ENCODE measurements at regions not wholly inside any gene's neighbourhood (a gene's known extent, or its start where the extent isn't known, plus 50 kb on each side); places are given as distances from the start of the nearest gene placed in this dataset.
"Not testable (repeated sequence)": the region's sequence is repeated elsewhere in the genome, so short reads cannot be mapped to it uniquely, and the experiment has no call there.

GRCh38 chr16:5207862-5208498, 110.4 kb upstream of the EEF2KMT start:
- POLR2A ChIA-PET; H3K27me3 ChIP-seq (ENCODE audit: insufficient read depth, low read length, poor library complexity, severe bottlenecking); H3K9me3 Mint-ChIP-seq; H3K36me3 ChIP-seq (ENCODE audit: insufficient read depth, low read length); CTCF ChIA-PET; DNase-seq; H3K4me1 Mint-ChIP-seq; H3K27ac Mint-ChIP-seq; H3K27ac ChIP-seq (ENCODE audit: low read depth, low read length); H3K36me3 Mint-ChIP-seq; H3K4me3 Mint-ChIP-seq; H3K9me3 ChIP-seq (ENCODE audit: low read length); H3K4me3 ChIP-seq (ENCODE audit: low read length); H3K4me1 ChIP-seq (ENCODE audit: insufficient read depth, low read length): not testable (repeated sequence)
- peaks cover 2 to 14% of the 10 kb centered on the region in 2 donors for H3K27me3 Mint-ChIP-seq

GRCh38 chr16:5207001-5207523, 109.5 kb upstream of the EEF2KMT start:
- H3K4me1 Mint-ChIP-seq = no peaks in the 10 kb centered on the region
- DNase-seq = no peak
- Histone ChIP-seq H3K4me3 (ENCODE audit: low read length) (no peak overlapping the region), H3K4me1 (ENCODE audit: insufficient read depth, low read length) (no peaks in the 10 kb centered on the region), H3K36me3 (ENCODE audit: insufficient read depth, low read length) (no peaks in the 10 kb centered on the region), H3K27me3 (ENCODE audit: insufficient read depth, low read length, poor library complexity, severe bottlenecking) (no peaks in the 10 kb centered on the region), H3K9me3 (ENCODE audit: low read length) (no peaks in the 10 kb centered on the region), H3K27ac (ENCODE audit: low read depth, low read length) (no peak overlapping the region)
- H3K27me3 Mint-ChIP-seq = peaks cover 0 to 10% of the 10 kb centered on the region in 2 donors
- H3K27ac Mint-ChIP-seq = no peak overlapping the region
- H3K36me3 Mint-ChIP-seq = no peaks in the 10 kb centered on the region
- POLR2A ChIA-PET = no interaction called here
- no peaks in the 10 kb centered on the region for H3K9me3 Mint-ChIP-seq
- CTCF ChIA-PET = no interaction called here
- no peak overlapping the region for H3K4me3 Mint-ChIP-seq

- Mint-ChIP-seq H3K4me1 (no peaks in the 10 kb centered on the region), H3K27me3 (peaks cover 0 to 4% of the 10 kb centered on the region in 2 donors), H3K9me3 (no peaks in the 10 kb centered on the region), H3K4me3 (no peak overlapping the region), H3K36me3 (no peaks in the 10 kb centered on the region), H3K27ac (no peak overlapping the region)
- H3K27ac ChIP-seq (ENCODE audit: low read depth, low read length) = no peak overlapping the region
- CTCF ChIA-PET = no interaction called here
- POLR2A ChIA-PET = no interaction called here
- no peaks in the 10 kb centered on the region for H3K4me1 ChIP-seq (ENCODE audit: insufficient read depth, low read length)
- H3K4me3 ChIP-seq (ENCODE audit: low read length) = no peak overlapping the region
- no peak for DNase-seq
- H3K9me3 ChIP-seq (ENCODE audit: low read length) = no peaks in the 10 kb centered on the region
- H3K36me3 ChIP-seq (ENCODE audit: insufficient read depth, low read length) = no peaks in the 10 kb centered on the region
- H3K27me3 ChIP-seq (ENCODE audit: insufficient read depth, low read length, poor library complexity, severe bottlenecking) = no peaks in the 10 kb centered on the region
Measured at GRCh38 chr16:5206331-5206990, 108.9 kb upstream of the EEF2KMT start.

GRCh38 chr16:5205361-5206040, 107.9 kb upstream of the EEF2KMT start:
- H3K4me3 ChIP-seq (ENCODE audit: low read length) = no peak overlapping the region
- ChIA-PET POLR2A (no interaction called here), CTCF (no interaction called here)
- DNase-seq = no peak
- Mint-ChIP-seq H3K9me3 (no peaks in the 10 kb centered on the region), H3K4me3 (no peak overlapping the region), H3K4me1 (no peaks in the 10 kb centered on the region), H3K36me3 (no peaks in the 10 kb centered on the region), H3K27me3 (peaks cover 0 to 3% of the 10 kb centered on the region in 2 donors), H3K27ac (no peak overlapping the region)
- no peak overlapping the region for H3K27ac ChIP-seq (ENCODE audit: low read depth, low read length)
- no peaks in the 10 kb centered on the region for H3K27me3 ChIP-seq (ENCODE audit: insufficient read depth, low read length, poor library complexity, severe bottlenecking)
- H3K4me1 ChIP-seq (ENCODE audit: insufficient read depth, low read length) = no peaks in the 10 kb centered on the region
- no peaks in the 10 kb centered on the region for H3K9me3 ChIP-seq (ENCODE audit: low read length)
- no peaks in the 10 kb centered on the region for H3K36me3 ChIP-seq (ENCODE audit: insufficient read depth, low read length)

GRCh38 chr16:5203675-5204074, 106.1 kb upstream of the EEF2KMT start:
- POLR2A ChIA-PET; H3K9me3 ChIP-seq (ENCODE audit: low read length); H3K4me3 ChIP-seq (ENCODE audit: low read length); H3K4me1 ChIP-seq (ENCODE audit: insufficient read depth, low read length); H3K27ac Mint-ChIP-seq; CTCF ChIA-PET; H3K36me3 ChIP-seq (ENCODE audit: insufficient read depth, low read length); H3K27me3 Mint-ChIP-seq; H3K27ac ChIP-seq (ENCODE audit: low read depth, low read length); H3K27me3 ChIP-seq (ENCODE audit: insufficient read depth, low read length, poor library complexity, severe bottlenecking); H3K36me3 Mint-ChIP-seq; H3K4me3 Mint-ChIP-seq; H3K4me1 Mint-ChIP-seq; H3K9me3 Mint-ChIP-seq; DNase-seq: not testable (repeated sequence)

- Mint-ChIP-seq H3K4me1 (no peaks in the 10 kb centered on the region), H3K4me3 (no peak overlapping the region), H3K27ac (no peak overlapping the region), H3K27me3 (peaks cover 7 to 18% of the 10 kb centered on the region in 2 donors), H3K9me3 (no peaks in the 10 kb centered on the region), H3K36me3 (no peaks in the 10 kb centered on the region)
- Histone ChIP-seq H3K4me3 (ENCODE audit: low read length) (no peak overlapping the region), H3K4me1 (ENCODE audit: insufficient read depth, low read length) (no peaks in the 10 kb centered on the region), H3K36me3 (ENCODE audit: insufficient read depth, low read length) (no peaks in the 10 kb centered on the region), H3K9me3 (ENCODE audit: low read length) (no peaks in the 10 kb centered on the region), H3K27ac (ENCODE audit: low read depth, low read length) (no peak overlapping the region), H3K27me3 (ENCODE audit: insufficient read depth, low read length, poor library complexity, severe bottlenecking) (no peaks in the 10 kb centered on the region)
- ChIA-PET POLR2A (no interaction called here), CTCF (no interaction called here)
- no peak for DNase-seq
Measured at GRCh38 chr16:5200123-5200522, 102.5 kb upstream of the EEF2KMT start.

- no peak overlapping the region for H3K4me3 Mint-ChIP-seq
- H3K36me3 ChIP-seq (ENCODE audit: insufficient read depth, low read length) = no peaks in the 10 kb centered on the region
- H3K27ac ChIP-seq (ENCODE audit: low read depth, low read length) = no peak overlapping the region
- no peak overlapping the region for H3K27ac Mint-ChIP-seq
- no peaks in the 10 kb centered on the region for H3K27me3 ChIP-seq (ENCODE audit: insufficient read depth, low read length, poor library complexity, severe bottlenecking)
- H3K4me1 Mint-ChIP-seq = no peaks in the 10 kb centered on the region
- no peaks in the 10 kb centered on the region for H3K9me3 Mint-ChIP-seq
- no peak overlapping the region for H3K4me3 ChIP-seq (ENCODE audit: low read length)
- H3K4me1 ChIP-seq (ENCODE audit: insufficient read depth, low read length) = no peaks in the 10 kb centered on the region
- no peaks in the 10 kb centered on the region for H3K36me3 Mint-ChIP-seq
- CTCF ChIA-PET = no interaction called here
- no peaks in the 10 kb centered on the region for H3K9me3 ChIP-seq (ENCODE audit: low read length)
- peaks cover 10 to 26% of the 10 kb centered on the region in 2 donors for H3K27me3 Mint-ChIP-seq
- DNase-seq = no peak
- POLR2A ChIA-PET = no interaction called here
Measured at GRCh38 chr16:5196204-5196603, 98.6 kb upstream of the EEF2KMT start.

- Mint-ChIP-seq H3K27ac (no peak overlapping the region), H3K4me3 (no peak overlapping the region), H3K27me3 (peaks cover 7 to 29% of the 10 kb centered on the region in 2 donors), H3K9me3 (no peaks in the 10 kb centered on the region), H3K4me1 (no peaks in the 10 kb centered on the region), H3K36me3 (no peaks in the 10 kb centered on the region)
- no peaks in the 10 kb centered on the region for H3K36me3 ChIP-seq (ENCODE audit: insufficient read depth, low read length)
- no peak overlapping the region for H3K4me3 ChIP-seq (ENCODE audit: low read length)
- CTCF ChIA-PET = no interaction called here
- DNase-seq = no peak
- no peak overlapping the region for H3K27ac ChIP-seq (ENCODE audit: low read depth, low read length)
- POLR2A ChIA-PET = no interaction called here
- no peaks in the 10 kb centered on the region for H3K9me3 ChIP-seq (ENCODE audit: low read length)
- H3K27me3 ChIP-seq (ENCODE audit: insufficient read depth, low read length, poor library complexity, severe bottlenecking) = no peaks in the 10 kb centered on the region
- no peaks in the 10 kb centered on the region for H3K4me1 ChIP-seq (ENCODE audit: insufficient read depth, low read length)
Measured at GRCh38 chr16:5193861-5194260, 96.3 kb upstream of the EEF2KMT start.
